ENCODE measurements at regions not wholly inside any gene's neighbourhood (a gene's known extent, or its start where the extent isn't known, plus 50 kb on each side); places are given as distances from the start of the nearest gene placed in this dataset.

- no peak for DNase-seq (ENCODE audit: low spot score)
These were observed 257.3 kb downstream of the XXYLT1 start for GRCh38 chr3:195013411-195014361.

- DNase-seq (ENCODE audit: low spot score): no peak
These were observed 255.9 kb downstream of the XXYLT1 start for GRCh38 chr3:195015021-195015420.

GRCh38 chr3:195017151-195017550, 253.8 kb downstream of the XXYLT1 start:
- no peak for DNase-seq (ENCODE audit: low spot score)

Measured in NAMALWA (cell line).